Brain microvascular endothelial cell (primary cell): ENCODE measurements at regions not wholly inside any gene's neighbourhood (a gene's known extent, or its start where the extent isn't known, plus 50 kb on each side); places are given as distances from the start of the nearest gene placed in this dataset.
"Not testable (repeated sequence)": the region's sequence is repeated elsewhere in the genome, so short reads cannot be mapped to it uniquely, and the experiment has no call there.

Experiments
- DNase-seq: peaks from one replicate; pipeline ENCODE4 v3.0.0-alpha.2; 2020
- H3K27ac ChIP-seq: fragments of 250-450 bp; sonication (Bioruptor Pico); 2 replicates; pipeline ENCODE4 v1.5.1; 2020; ENCODE audit warnings: mild to moderate bottlenecking, moderate library complexity
- H3K27me3 ChIP-seq: fragments of 250-450 bp; sonication (Bioruptor Pico); replicated peaks from 2 replicates; pipeline ENCODE4 v1.5.1; 2020; ENCODE audit warnings: mild to moderate bottlenecking
- H3K36me3 ChIP-seq: fragments of 250-450 bp; sonication (Bioruptor Pico); replicated peaks from 2 replicates; pipeline ENCODE4 v1.5.1; 2020; ENCODE audit warnings: mild to moderate bottlenecking
- H3K4me3 ChIP-seq: 2 replicates; pipeline ENCODE4 v1.5.1; 2011; ENCODE audit warnings: low read depth, mild to moderate bottlenecking, control low read depth, low read length, moderate library complexity
- CTCF ChIP-seq: IDR thresholded peaks from 2 replicates; pipeline ENCODE4 v1.5.1; 2011; ENCODE audit warnings: low read depth, mild to moderate bottlenecking, moderate library complexity, low read length, control low read depth, inconsistent platforms; ENCODE audit errors: missing control alignments
- in situ Hi-C: cut with HindIII; loops from 2 replicates; pipeline ENCODE4 v1.10.0; 2017; ENCODE audit warnings: low sequenced_read_pairs, low pct_ligation_motif_present

GRCh38 chr7:149666360-149666945 is 106.9 kb downstream of the ZNF467 start:
- in situ Hi-C loops = no loop called here
- H3K36me3 ChIP-seq = no peaks in the 10 kb centered on the region
- H3K27me3 ChIP-seq = no peaks in the 10 kb centered on the region
- no peak overlapping the region for H3K4me3 ChIP-seq
- no peak overlapping the region for H3K27ac ChIP-seq
- TF ChIP-seq CTCF = no peak
- DNase-seq = no peak

GRCh38 chr7:149665618-149666017 is 107.8 kb downstream of the ZNF467 start:
- in situ Hi-C loops, H3K4me3 ChIP-seq, H3K27me3 ChIP-seq: not testable (repeated sequence)

GRCh38 chr7:149664666-149665065 is 108.7 kb downstream of the ZNF467 start:
- Histone ChIP-seq H3K27me3 (no peaks in the 10 kb centered on the region), H3K4me3 (no peak overlapping the region), H3K36me3 (no peaks in the 10 kb centered on the region), H3K27ac (no peak overlapping the region)
- no peak for DNase-seq
- in situ Hi-C loops = no loop called here
- no peak for TF ChIP-seq CTCF

More at GRCh38 chr7:149665618-149666017, 107.8 kb downstream of the ZNF467 start:
- not testable (repeated sequence) for DNase-seq, H3K36me3 ChIP-seq, H3K27ac ChIP-seq

GRCh38 chr7:149664176-149664575 is 109.2 kb downstream of the ZNF467 start:
- TF ChIP-seq CTCF = no peak
- Histone ChIP-seq H3K27me3 (no peaks in the 10 kb centered on the region), H3K36me3 (no peaks in the 10 kb centered on the region), H3K27ac (no peak overlapping the region), H3K4me3 (no peak overlapping the region)
- DNase-seq = no peak
- in situ Hi-C loops = no loop called here

- Histone ChIP-seq H3K36me3 (no peaks in the 10 kb centered on the region), H3K27ac (no peak overlapping the region), H3K27me3 (no peaks in the 10 kb centered on the region), H3K4me3 (no peak overlapping the region)
- DNase-seq = peak; percentile 49
- in situ Hi-C loops = no loop called here
- TF ChIP-seq CTCF = peak; percentile 80
Observed at GRCh38 chr7:149662591-149663095, 110.7 kb downstream of the ZNF467 start.

- Histone ChIP-seq H3K36me3 (no peaks in the 10 kb centered on the region), H3K4me3 (no peak overlapping the region), H3K27me3 (no peaks in the 10 kb centered on the region), H3K27ac (no peak overlapping the region)
- DNase-seq = no peak
- in situ Hi-C loops = no loop called here
- no peak for TF ChIP-seq CTCF
Observed at GRCh38 chr7:149655784-149656183, 117.6 kb downstream of the ZNF467 start.
